NCI-H446 treated with DMSO at 0.1 percent for 48 hours (cell line): ENCODE measurements at regions not wholly inside any gene's neighbourhood (a gene's known extent, or its start where the extent isn't known, plus 50 kb on each side); places are given as distances from the start of the nearest gene placed in this dataset.

Experiments used
- DNase-seq: peaks from one replicate; lab custom pipeline; 2025; lab: John Stamatoyannopoulos, UW

GRCh38 chr3:174651951-174652350, 207.2 kb upstream of the NAALADL2 start:
- DNase-seq: no peak

- DNase-seq: no peak
Observed at GRCh38 chr3:174659511-174659910, 199.6 kb upstream of the NAALADL2 start.

GRCh38 chr3:174662653-174663052, 196.5 kb upstream of the NAALADL2 start:
- DNase-seq: no peak

- no peak for DNase-seq
Observed at GRCh38 chr3:174667386-174667785, 191.7 kb upstream of the NAALADL2 start.

- DNase-seq: no peak
Observed at GRCh38 chr3:174675406-174675805, 183.7 kb upstream of the NAALADL2 start.

- no peak for DNase-seq
Observed at GRCh38 chr3:174681784-174682183, 177.3 kb upstream of the NAALADL2 start.

GRCh38 chr3:174685796-174686195, 173.3 kb upstream of the NAALADL2 start:
- no peak for DNase-seq

- no peak for DNase-seq
Observed at GRCh38 chr3:174697310-174697709, 161.8 kb upstream of the NAALADL2 start.

- DNase-seq: no peak
Observed at GRCh38 chr3:174700736-174701135, 158.4 kb upstream of the NAALADL2 start.

GRCh38 chr3:174710612-174711011, 148.5 kb upstream of the NAALADL2 start:
- no peak for DNase-seq

- DNase-seq: no peak
Observed at GRCh38 chr3:174715386-174715785, 143.7 kb upstream of the NAALADL2 start.

- no peak for DNase-seq
Observed at GRCh38 chr3:174716956-174717505, 142.1 kb upstream of the NAALADL2 start.

GRCh38 chr3:174720717-174721116, 138.4 kb upstream of the NAALADL2 start:
- DNase-seq: no peak

GRCh38 chr3:174725303-174725702, 133.8 kb upstream of the NAALADL2 start:
- DNase-seq: no peak

GRCh38 chr3:174737966-174738365, 121.2 kb upstream of the NAALADL2 start:
- no peak for DNase-seq

- DNase-seq: no peak
Observed at GRCh38 chr3:174749143-174749542, 110.0 kb upstream of the NAALADL2 start.

- no peak for DNase-seq
Observed at GRCh38 chr3:174755833-174756829, 103.0 kb upstream of the NAALADL2 start.

- no peak for DNase-seq
Observed at GRCh38 chr3:174758943-174759342, 100.2 kb upstream of the NAALADL2 start.

- DNase-seq: no peak
Observed at GRCh38 chr3:174767406-174767805, 91.7 kb upstream of the NAALADL2 start.

- DNase-seq: no peak
Observed at GRCh38 chr3:174767853-174768382, 91.2 kb upstream of the NAALADL2 start.

GRCh38 chr3:174769171-174769570, 90.0 kb upstream of the NAALADL2 start:
- DNase-seq: no peak

- no peak for DNase-seq
Observed at GRCh38 chr3:174775603-174776002, 83.5 kb upstream of the NAALADL2 start.

- no peak for DNase-seq
Observed at GRCh38 chr3:174776123-174776522, 83.0 kb upstream of the NAALADL2 start.
